ENCODE measurements at regions not wholly inside any gene's neighbourhood (a gene's known extent, or its start where the extent isn't known, plus 50 kb on each side); places are given as distances from the start of the nearest gene placed in this dataset.

DNA sequence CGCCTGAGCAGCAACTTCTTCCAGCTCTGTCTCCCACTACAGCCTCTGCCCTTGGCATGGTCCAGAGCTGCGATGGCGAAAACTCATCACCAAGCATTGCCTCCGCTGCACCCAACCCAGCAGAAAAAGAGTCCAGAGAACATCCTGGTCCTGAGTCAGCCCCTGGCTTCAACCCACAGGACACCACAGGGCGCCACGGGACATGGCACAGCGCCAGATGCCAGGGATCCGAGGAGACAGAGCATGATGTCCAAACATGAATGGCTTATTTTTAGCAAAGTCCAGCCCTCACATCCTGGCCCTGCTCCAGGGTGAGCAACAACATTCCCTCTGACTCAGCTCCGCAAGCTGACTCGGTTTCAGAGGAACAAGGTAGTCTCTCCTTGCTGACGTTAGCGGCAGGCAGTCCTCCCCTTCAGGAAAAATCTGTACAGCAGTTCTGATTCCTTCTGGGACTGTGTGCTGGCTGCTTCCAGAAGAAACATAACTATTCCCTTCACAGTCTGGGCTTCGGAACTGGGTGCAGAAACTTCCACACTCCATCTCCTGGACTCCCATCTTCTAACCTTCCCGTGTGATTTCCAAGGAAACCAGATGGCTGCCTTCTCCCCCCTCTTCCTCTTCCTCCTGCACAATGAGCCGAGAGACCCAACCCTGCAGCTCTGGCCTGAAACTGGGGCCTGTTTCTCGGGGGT is 131.3 kb downstream of the TOMM20 start:
- Histone ChIP-seq H3K4me1 (ENCODE audit: insufficient read depth, low read length) (no peaks in the 10 kb centered on the region), H3K36me3 (ENCODE audit: insufficient read depth, low read length) (no peaks in the 10 kb centered on the region), H3K27me3 (ENCODE audit: insufficient read depth, low read length, poor library complexity, severe bottlenecking) (no peaks in the 10 kb centered on the region), H3K4me3 (ENCODE audit: low read length) (no peak overlapping the region), H3K27ac (ENCODE audit: low read depth, low read length) (peak overlapping the region; percentile 16), H3K9me3 (ENCODE audit: low read length) (no peaks in the 10 kb centered on the region)
- Mint-ChIP-seq H3K27me3 (no peaks in the 10 kb centered on the region), H3K4me3 (no peak overlapping the region), H3K36me3 (no peaks in the 10 kb centered on the region), H3K27ac (no peak overlapping the region), H3K4me1 (no peaks in the 10 kb centered on the region), H3K9me3 (no peaks in the 10 kb centered on the region)
- ChIA-PET CTCF (interaction anchor here (1.0 kb wide), 1 partner anchor 17 kb away, joined by 3 read pairs; no protein-coding TSS in a partner anchor), POLR2A (no interaction called here)
- no peak for DNase-seq

DNA sequence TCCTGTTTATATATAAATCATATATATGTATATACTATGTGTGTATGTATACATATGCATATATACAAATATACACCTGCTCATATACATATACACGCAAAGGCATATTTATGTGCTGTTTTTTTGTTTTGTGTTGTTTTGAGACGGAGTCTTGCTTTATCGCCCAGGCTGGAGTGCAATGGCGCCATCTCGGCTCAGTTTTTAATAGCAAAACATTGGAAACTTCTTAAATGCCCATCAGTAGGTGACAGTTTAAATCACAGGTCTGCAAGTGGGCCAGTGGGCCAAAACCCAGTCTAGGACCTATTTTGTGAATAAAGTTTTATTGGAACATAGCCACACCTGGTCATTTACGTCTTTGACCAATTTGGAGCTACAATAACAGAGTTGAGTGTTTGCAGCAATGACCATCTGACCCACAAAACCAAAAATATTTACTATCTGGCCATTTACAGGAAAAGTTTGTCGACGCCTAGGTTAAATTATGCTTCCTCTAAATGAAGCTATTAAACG is 132.3 kb downstream of the TOMM20 start:
- Histone ChIP-seq H3K9me3 (ENCODE audit: low read length) (no peaks in the 10 kb centered on the region), H3K4me1 (ENCODE audit: insufficient read depth, low read length) (no peaks in the 10 kb centered on the region), H3K27ac (ENCODE audit: low read depth, low read length) (no peak overlapping the region), H3K4me3 (ENCODE audit: low read length) (no peak overlapping the region), H3K27me3 (ENCODE audit: insufficient read depth, low read length, poor library complexity, severe bottlenecking) (no peaks in the 10 kb centered on the region), H3K36me3 (ENCODE audit: insufficient read depth, low read length) (no peaks in the 10 kb centered on the region)
- ChIA-PET POLR2A (no interaction called here), CTCF (interaction anchor here (1.0 kb wide), 1 partner anchor 16 kb away, joined by 3 read pairs; no protein-coding TSS in a partner anchor)
- Mint-ChIP-seq H3K36me3 (no peaks in the 10 kb centered on the region), H3K4me1 (no peaks in the 10 kb centered on the region), H3K27me3 (no peaks in the 10 kb centered on the region), H3K27ac (no peak overlapping the region), H3K4me3 (no peak overlapping the region), H3K9me3 (no peaks in the 10 kb centered on the region)
- DNase-seq: no peak

DNA sequence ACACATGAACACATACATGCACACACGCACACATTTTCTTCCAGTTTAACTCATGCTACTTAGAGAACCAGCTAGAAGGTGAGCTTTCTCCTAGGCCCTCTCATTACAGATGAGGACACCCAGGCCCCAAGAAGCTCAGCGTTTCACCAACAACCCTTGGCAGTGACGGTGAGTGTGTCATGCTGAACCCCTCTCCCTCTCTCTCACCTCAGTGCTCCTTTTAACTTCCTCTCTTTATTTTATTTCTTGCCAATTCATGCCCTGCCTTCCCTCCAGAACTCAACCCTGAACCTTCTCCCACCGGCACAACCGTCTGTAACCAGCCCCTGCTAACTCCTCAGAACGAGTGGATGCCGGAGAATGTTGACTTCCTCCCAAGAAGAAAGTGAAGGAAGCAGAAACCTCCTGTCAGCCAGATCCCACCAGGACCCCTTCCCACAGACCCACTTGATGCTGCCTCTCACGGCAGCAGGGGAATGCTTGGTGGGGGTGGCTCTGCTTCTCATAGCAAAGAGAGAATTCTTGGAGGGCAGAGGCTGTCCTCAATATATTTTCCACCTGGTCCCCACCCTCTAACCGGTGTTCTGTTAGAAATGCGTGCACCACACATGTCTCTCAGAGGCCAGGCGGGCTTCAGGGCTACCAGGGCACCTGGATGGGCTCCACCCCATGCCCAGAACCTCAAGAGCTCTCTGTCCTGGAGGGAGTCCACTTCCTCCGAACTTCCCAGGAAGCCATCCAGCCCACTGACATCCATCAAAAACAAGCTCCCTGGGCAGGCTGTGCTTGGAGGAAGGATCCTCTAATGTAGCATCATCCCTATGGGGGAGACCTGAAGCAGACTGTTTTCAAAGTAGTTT is 134.0 kb downstream of the TOMM20 start:
- Histone ChIP-seq H3K4me3 (ENCODE audit: low read length) (no peak overlapping the region), H3K27me3 (ENCODE audit: insufficient read depth, low read length, poor library complexity, severe bottlenecking) (no peaks in the 10 kb centered on the region), H3K36me3 (ENCODE audit: insufficient read depth, low read length) (no peaks in the 10 kb centered on the region), H3K4me1 (ENCODE audit: insufficient read depth, low read length) (no peaks in the 10 kb centered on the region), H3K9me3 (ENCODE audit: low read length) (no peaks in the 10 kb centered on the region), H3K27ac (ENCODE audit: low read depth, low read length) (no peak overlapping the region)
- Mint-ChIP-seq H3K9me3 (no peaks in the 10 kb centered on the region), H3K4me3 (no peak overlapping the region), H3K27ac (peak overlapping the region in 2 of 8 donors; percentile 0 to 36), H3K27me3 (no peaks in the 10 kb centered on the region), H3K4me1 (peaks cover 0 to 10% (median 0%) of the 10 kb centered on the region in 3 donors), H3K36me3 (no peaks in the 10 kb centered on the region)
- DNase-seq: no peak
- ChIA-PET POLR2A (no interaction called here), CTCF (interaction anchor here (1.2 kb wide), 1 partner anchor 390 kb away, joined by 3 read pairs; no protein-coding TSS in a partner anchor)

DNA sequence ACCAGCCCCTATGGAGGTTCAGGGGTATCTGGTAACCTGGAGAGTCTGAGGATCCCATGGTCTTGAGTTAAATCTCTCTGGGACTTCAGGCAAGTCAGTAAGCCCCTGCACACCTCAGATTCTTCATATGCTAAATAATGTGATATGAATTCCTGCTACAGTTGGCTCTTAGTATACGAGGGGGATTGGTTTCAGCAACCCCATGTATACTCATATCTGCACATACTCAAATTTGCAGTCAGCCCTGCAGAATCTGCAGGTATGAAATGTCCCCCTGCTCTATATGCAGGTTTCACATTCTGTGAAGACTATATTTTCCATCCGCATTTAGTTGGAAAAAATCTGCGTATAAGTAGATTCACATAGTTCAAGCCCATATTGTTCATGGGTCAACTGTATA is 136.6 kb downstream of the TOMM20 start:
- CTCF ChIA-PET: no interaction called here
- Mint-ChIP-seq H3K27me3 (no peaks in the 10 kb centered on the region), H3K36me3 (no peaks in the 10 kb centered on the region), H3K4me1 (peaks cover 8 to 30% (median 19%) of the 10 kb centered on the region in 3 donors), H3K27ac (no peak overlapping the region), H3K4me3 (no peak overlapping the region), H3K9me3 (no peaks in the 10 kb centered on the region)
- Histone ChIP-seq H3K9me3 (ENCODE audit: low read length) (no peaks in the 10 kb centered on the region), H3K4me1 (ENCODE audit: insufficient read depth, low read length) (peaks cover 4% of the 10 kb centered on the region), H3K36me3 (ENCODE audit: insufficient read depth, low read length) (no peaks in the 10 kb centered on the region), H3K27me3 (ENCODE audit: insufficient read depth, low read length, poor library complexity, severe bottlenecking) (no peaks in the 10 kb centered on the region), H3K4me3 (ENCODE audit: low read length) (no peak overlapping the region), H3K27ac (ENCODE audit: low read depth, low read length) (no peak overlapping the region)
- POLR2A ChIA-PET: interaction anchor here (0.6 kb wide), 1 partner anchor 20 kb away, joined by 4 read pairs; no protein-coding TSS in a partner anchor
- no peak for DNase-seq

DNA sequence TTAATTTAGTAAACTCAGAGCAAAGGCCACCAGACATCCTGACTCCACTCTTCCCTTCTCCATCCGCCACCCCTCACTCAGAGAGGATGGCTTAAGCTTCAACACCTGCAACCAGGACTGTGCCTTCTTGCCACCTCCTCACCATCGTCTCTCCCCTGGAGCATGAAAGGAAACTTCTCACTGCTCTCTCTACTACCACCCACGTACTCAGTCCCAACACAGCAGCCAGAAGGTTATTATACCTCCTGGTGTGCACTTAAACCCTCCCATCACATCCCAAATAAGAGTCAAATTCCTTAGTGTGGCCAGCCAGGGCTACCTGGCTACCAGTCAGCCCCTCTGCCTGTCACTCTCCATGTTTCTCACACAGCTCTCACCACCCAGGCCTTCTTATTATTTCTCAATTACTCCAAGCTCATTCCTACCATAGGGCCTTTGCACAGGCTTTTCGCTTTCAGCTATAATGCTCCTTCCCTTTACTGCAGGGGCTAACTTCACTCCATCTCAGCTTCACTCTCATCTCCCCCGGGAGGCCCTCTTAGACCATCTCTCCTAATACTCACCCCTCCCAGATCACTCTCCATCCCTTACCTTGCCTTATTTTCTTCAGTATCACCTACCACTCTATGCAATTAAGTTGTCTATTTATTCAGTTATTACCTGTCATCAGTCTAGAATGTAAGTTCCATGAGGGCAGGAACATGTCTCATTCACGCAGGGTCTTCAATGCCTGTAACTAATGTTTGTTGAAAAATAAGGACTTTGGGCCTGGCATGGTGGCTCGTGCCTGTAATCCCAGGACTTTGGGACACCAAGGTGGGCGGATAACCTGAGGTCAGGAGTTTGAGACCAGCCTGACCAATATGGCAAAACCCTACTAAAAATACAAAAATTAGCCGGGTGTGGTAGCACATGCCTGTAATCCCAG is 137.5 kb downstream of the TOMM20 start:
- no peaks in the 10 kb centered on the region for H3K36me3 ChIP-seq (ENCODE audit: insufficient read depth, low read length)
- ChIA-PET POLR2A (no interaction called here), CTCF (no interaction called here)
- DNase-seq: no peak
- H3K27ac Mint-ChIP-seq: peak overlapping the region in 5 of 8 donors; percentile 1 to 74 (median 25)
- no peaks in the 10 kb centered on the region for H3K9me3 ChIP-seq (ENCODE audit: low read length)
- no peaks in the 10 kb centered on the region for H3K27me3 Mint-ChIP-seq
- H3K4me1 Mint-ChIP-seq: peaks cover 14 to 38% (median 26%) of the 10 kb centered on the region in 3 donors
- H3K4me1 ChIP-seq (ENCODE audit: insufficient read depth, low read length): peaks cover 10% of the 10 kb centered on the region
- no peaks in the 10 kb centered on the region for H3K9me3 Mint-ChIP-seq
- H3K4me3 Mint-ChIP-seq: no peak overlapping the region
- no peaks in the 10 kb centered on the region for H3K36me3 Mint-ChIP-seq
- H3K4me3 ChIP-seq (ENCODE audit: low read length): no peak overlapping the region
- no peak overlapping the region for H3K27ac ChIP-seq (ENCODE audit: low read depth, low read length)
- no peaks in the 10 kb centered on the region for H3K27me3 ChIP-seq (ENCODE audit: insufficient read depth, low read length, poor library complexity, severe bottlenecking)

DNA sequence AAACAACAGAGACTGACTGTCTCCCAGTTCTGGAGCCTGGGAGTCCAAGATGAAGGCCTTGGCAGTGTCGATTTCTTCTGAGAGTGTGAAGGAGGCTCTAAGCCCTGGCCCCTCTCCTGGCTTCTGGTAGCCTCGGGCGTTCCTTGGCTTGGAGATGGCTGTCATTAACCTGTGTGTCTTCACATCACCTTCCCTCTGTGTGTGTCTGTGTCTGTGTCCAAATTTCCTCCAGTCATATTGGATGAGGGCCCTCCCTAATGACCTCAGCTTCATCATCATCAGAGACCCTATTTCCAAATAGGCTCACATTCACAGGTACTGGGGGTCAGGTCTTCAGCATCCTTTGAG is 138.3 kb downstream of the TOMM20 start:
- POLR2A ChIA-PET: no interaction called here
- no peak for DNase-seq
- Histone ChIP-seq H3K9me3 (ENCODE audit: low read length) (no peaks in the 10 kb centered on the region), H3K36me3 (ENCODE audit: insufficient read depth, low read length) (no peaks in the 10 kb centered on the region), H3K4me3 (ENCODE audit: low read length) (no peak overlapping the region), H3K27ac (ENCODE audit: low read depth, low read length) (no peak overlapping the region), H3K4me1 (ENCODE audit: insufficient read depth, low read length) (peaks cover 10% of the 10 kb centered on the region), H3K27me3 (ENCODE audit: insufficient read depth, low read length, poor library complexity, severe bottlenecking) (no peaks in the 10 kb centered on the region)
- no peaks in the 10 kb centered on the region for H3K9me3 Mint-ChIP-seq
- H3K4me1 Mint-ChIP-seq: peaks cover 14 to 38% (median 26%) of the 10 kb centered on the region in 3 donors
- no peaks in the 10 kb centered on the region for H3K36me3 Mint-ChIP-seq
- H3K27ac Mint-ChIP-seq: peak overlapping the region in 1 of 8 donors; percentile 13
- CTCF ChIA-PET: interaction anchor here (1.3 kb wide), 1 partner anchor 13 kb away, joined by 3 read pairs; no protein-coding TSS in a partner anchor
- H3K4me3 Mint-ChIP-seq: no peak overlapping the region
- H3K27me3 Mint-ChIP-seq: no peaks in the 10 kb centered on the region

DNA sequence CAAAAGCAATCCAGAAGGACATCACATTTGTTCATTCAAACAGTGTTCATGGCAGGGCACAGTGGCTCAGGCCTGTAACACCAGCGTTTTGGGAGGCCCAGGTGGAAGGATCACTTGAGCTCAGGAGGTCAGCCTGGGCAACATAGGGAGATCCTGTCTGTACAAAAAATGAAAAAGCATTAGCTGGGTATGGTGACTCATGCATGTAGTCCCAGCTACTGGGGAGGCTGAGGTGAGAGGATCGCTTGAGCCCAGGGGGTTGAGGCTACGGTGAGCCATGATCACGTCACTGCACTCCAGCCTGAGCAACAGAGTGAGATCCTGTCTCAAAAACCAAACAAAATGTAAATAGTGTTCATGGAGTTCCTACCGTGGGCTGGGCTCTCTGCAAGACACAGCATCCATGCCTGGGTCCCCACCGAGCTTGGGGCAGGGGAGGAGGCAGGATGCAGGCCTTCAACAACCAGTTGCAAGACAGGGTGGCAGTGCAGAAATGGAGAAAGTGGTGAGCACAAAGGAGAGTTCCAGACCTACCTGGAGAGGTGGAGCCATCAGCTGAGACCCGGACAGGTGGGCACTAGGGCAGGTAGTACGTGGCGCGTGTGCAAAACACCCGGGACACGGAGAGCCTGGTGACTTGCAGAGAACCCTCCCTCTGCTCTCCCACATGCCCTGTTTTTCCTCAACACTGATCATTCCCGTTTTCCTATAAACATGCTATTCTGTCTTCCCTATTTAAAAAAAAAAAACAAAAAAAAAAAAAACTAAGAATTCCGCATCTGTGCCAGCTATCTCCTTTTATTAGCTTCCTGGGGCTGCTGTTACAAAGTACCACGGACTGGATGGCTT is 138.9 kb downstream of the TOMM20 start:
- Histone ChIP-seq H3K27ac (ENCODE audit: low read depth, low read length) (no peak overlapping the region), H3K27me3 (ENCODE audit: insufficient read depth, low read length, poor library complexity, severe bottlenecking) (no peaks in the 10 kb centered on the region), H3K9me3 (ENCODE audit: low read length) (no peaks in the 10 kb centered on the region), H3K4me3 (ENCODE audit: low read length) (no peak overlapping the region), H3K36me3 (ENCODE audit: insufficient read depth, low read length) (no peaks in the 10 kb centered on the region), H3K4me1 (ENCODE audit: insufficient read depth, low read length) (peaks cover 10% of the 10 kb centered on the region)
- no peak for DNase-seq
- Mint-ChIP-seq H3K4me1 (peaks cover 14 to 38% (median 26%) of the 10 kb centered on the region in 3 donors), H3K9me3 (no peaks in the 10 kb centered on the region), H3K27me3 (no peaks in the 10 kb centered on the region), H3K27ac (no peak overlapping the region), H3K4me3 (no peak overlapping the region), H3K36me3 (no peaks in the 10 kb centered on the region)
- CTCF ChIA-PET: interaction anchor here (1.3 to 1.5 kb wide), 2 partner anchors 10 to 13 kb away, joined by 3 to 5 read pairs; no protein-coding TSS in a partner anchor
- POLR2A ChIA-PET: no interaction called here

All from CD8-positive, alpha-beta memory T cell (primary cell).